ENCODE measurements at regions not wholly inside any gene's neighbourhood (a gene's known extent, or its start where the extent isn't known, plus 50 kb on each side); places are given as distances from the start of the nearest gene placed in this dataset.
"Not testable (repeated sequence)": the region's sequence is repeated elsewhere in the genome, so short reads cannot be mapped to it uniquely, and the experiment has no call there.

GRCh38 chr16:87038528-87038927, 278.7 kb downstream of the C16orf95 start:
- DNase-seq (ENCODE audit: low read depth) = not testable (repeated sequence)

- no peak for DNase-seq (ENCODE audit: low read depth)
Observed at GRCh38 chr16:87040169-87041117, 276.7 kb downstream of the C16orf95 start.

- DNase-seq (ENCODE audit: low read depth) = no peak
Observed at GRCh38 chr16:87041286-87041685, 275.9 kb downstream of the C16orf95 start.

GRCh38 chr16:87042551-87043230, 274.5 kb downstream of the C16orf95 start:
- no peak for DNase-seq (ENCODE audit: low read depth)

- no peak for DNase-seq (ENCODE audit: low read depth)
Observed at GRCh38 chr16:87043231-87044031, 273.8 kb downstream of the C16orf95 start.

GRCh38 chr16:87044032-87044382, 273.2 kb downstream of the C16orf95 start:
- no peak for DNase-seq (ENCODE audit: low read depth)

- DNase-seq (ENCODE audit: low read depth) = no peak
Observed at GRCh38 chr16:87044829-87045228, 272.4 kb downstream of the C16orf95 start.

GRCh38 chr16:87045466-87046216, 271.6 kb downstream of the C16orf95 start:
- DNase-seq (ENCODE audit: low read depth) = no peak

GRCh38 chr16:87046235-87046634, 271.0 kb downstream of the C16orf95 start:
- no peak for DNase-seq (ENCODE audit: low read depth)

GRCh38 chr16:87047221-87048037, 269.8 kb downstream of the C16orf95 start:
- DNase-seq (ENCODE audit: low read depth) = no peak

GRCh38 chr16:87048038-87048729, 269.0 kb downstream of the C16orf95 start:
- DNase-seq (ENCODE audit: low read depth) = no peak

- DNase-seq (ENCODE audit: low read depth) = no peak
Observed at GRCh38 chr16:87048730-87049115, 268.5 kb downstream of the C16orf95 start.

GRCh38 chr16:87049216-87049615, 268.0 kb downstream of the C16orf95 start:
- DNase-seq (ENCODE audit: low read depth) = not testable (repeated sequence)

GRCh38 chr16:87050142-87050541, 267.1 kb downstream of the C16orf95 start:
- DNase-seq (ENCODE audit: low read depth) = no peak

- no peak for DNase-seq (ENCODE audit: low read depth)
Observed at GRCh38 chr16:87051526-87052320, 265.5 kb downstream of the C16orf95 start.

- DNase-seq (ENCODE audit: low read depth) = no peak
Observed at GRCh38 chr16:87052506-87052905, 264.7 kb downstream of the C16orf95 start.

- DNase-seq (ENCODE audit: low read depth) = no peak
Observed at GRCh38 chr16:87053016-87053982, 263.9 kb downstream of the C16orf95 start.

GRCh38 chr16:87054154-87054553, 263.0 kb downstream of the C16orf95 start:
- no peak for DNase-seq (ENCODE audit: low read depth)
